Caco-2 (cell line): ENCODE measurements at regions not wholly inside any gene's neighbourhood (a gene's known extent, or its start where the extent isn't known, plus 50 kb on each side); places are given as distances from the start of the nearest gene placed in this dataset.

Source experiments
- BruUV-seq: library from RNA; stranded (reverse); fragments of 400-500 nt; replicated peaks from 2 replicates; lab custom pipeline; 2021; lab: Mats Ljungman, UMichigan
- CTCF ChIA-PET: fragments of 300-600 bp; sonication (Branson Sonifier 250); formaldehyde crosslinking; loops from one replicate; lab custom pipeline; 2022; ENCODE audit warnings: antibody characterized with exemption; lab: Charles Lee
- POLR2A ChIA-PET: fragments of 300-600 bp; sonication (Branson Sonifier 250); formaldehyde crosslinking; loops from one replicate; lab custom pipeline; 2022; ENCODE audit warnings: antibody characterized with exemption; lab: Charles Lee
- DNase-seq, 2 experiments: peaks; one replicate each; pipeline versions ENCODE4 v3.0.0 to v3.0.0-alpha.2; 2020 to 2022
- H3K27me3 ChIP-seq: replicated peaks from 2 replicates; pipeline ENCODE4 v1.6.0; 2011; ENCODE audit warnings: low read length; ENCODE audit not compliant: control insufficient read depth, insufficient read depth
- H3K36me3 ChIP-seq: 2 replicates; pipeline ENCODE4 v1.5.1; 2011; ENCODE audit warnings: low read length; ENCODE audit not compliant: control insufficient read depth, insufficient read depth
- H3K4me1 ChIP-seq: fragments of 250-450 bp; sonication (Bioruptor Pico); 2 replicates; pipeline ENCODE4 v1.5.1; 2020; ENCODE audit warnings: mild to moderate bottlenecking
- H3K4me3 ChIP-seq: 2 replicates; pipeline ENCODE4 v1.5.1; 2011; ENCODE audit warnings: low read depth, mild to moderate bottlenecking, control low read depth, low read length
- H3K9me3 ChIP-seq: fragments of 250-450 bp; sonication (Bioruptor Pico); 2 replicates; pipeline ENCODE4 v1.5.1; 2020; ENCODE audit warnings: mild to moderate bottlenecking, moderate library complexity
- H3K27ac Mint-ChIP-seq: one replicate; pipeline ENCODE4 v1.8.0; 2022; ENCODE audit warnings: mixed read lengths; ENCODE audit not compliant: unreplicated experiment
- H3K27me3 Mint-ChIP-seq: one replicate; pipeline ENCODE4 v1.8.0; 2022; ENCODE audit warnings: mixed read lengths; ENCODE audit not compliant: insufficient read depth, unreplicated experiment
- H3K36me3 Mint-ChIP-seq: one replicate; pipeline ENCODE4 v1.8.0; 2022; ENCODE audit warnings: mild to moderate bottlenecking, mixed read lengths; ENCODE audit not compliant: insufficient read depth, unreplicated experiment
- H3K4me1 Mint-ChIP-seq: one replicate; pipeline ENCODE4 v1.8.0; 2022; ENCODE audit warnings: low read depth, mixed read lengths; ENCODE audit not compliant: unreplicated experiment
- H3K4me3 Mint-ChIP-seq: one replicate; pipeline ENCODE4 v1.8.0; 2022; ENCODE audit warnings: mild to moderate bottlenecking, moderate library complexity, mixed read lengths; ENCODE audit not compliant: unreplicated experiment
- H3K9me3 Mint-ChIP-seq: one replicate; pipeline ENCODE4 v1.8.0; 2022; ENCODE audit warnings: mixed read lengths; ENCODE audit not compliant: unreplicated experiment
- intact Hi-C: fragments of 100-400 bp; cut with micrococcal nuclease; formaldehyde crosslinking; loops from one replicate; pipeline ENCODE4 v1.10.0; 2022; ENCODE audit not compliant: unreplicated experiment
- TF ChIP-seq, protein P1 (sequence below), 2 experiments: fragments of 200-600 bp in 1 of 2; IDR thresholded peaks; 1 replicate in 1 of 2; 2 replicates in 1 of 2; pipeline versions ENCODE4 v1.5.1 to v1.8.0; 2011 to 2022; ENCODE audit warnings: antibody characterized with exemption in 1 of 2, control low read depth in 1 of 2, inconsistent platforms in 1 of 2, low read depth in 1 of 2, low read length in 1 of 2, mild to moderate bottlenecking in 1 of 2, moderate library complexity in 1 of 2; ENCODE audit not compliant: insufficient read depth in 1 of 2, severe bottlenecking in 1 of 2, unreplicated experiment in 1 of 2

DNA sequence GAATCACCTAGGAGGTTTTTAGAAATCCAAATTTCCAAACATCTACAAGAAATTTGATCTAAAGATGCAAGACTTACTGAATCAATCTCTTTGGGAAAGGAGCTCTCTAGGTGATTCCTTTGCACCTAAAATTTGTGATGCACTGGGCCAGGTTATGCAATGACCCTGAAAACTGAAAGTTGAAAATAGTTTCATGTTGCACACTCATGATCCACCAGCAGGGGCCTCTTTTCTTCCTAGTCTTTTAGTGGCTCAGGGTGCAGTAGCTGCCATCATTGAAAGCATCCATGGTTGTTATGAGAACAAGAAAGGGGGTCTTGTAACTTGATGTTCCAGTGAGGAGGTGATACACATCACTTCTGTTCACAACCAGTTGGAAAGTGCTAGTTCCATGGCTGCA, 486.8 kb downstream of the PSAT1 start:
- no TSS peak for BruUV-seq
- H3K4me1 Mint-ChIP-seq = no peaks in the 10 kb centered on the region
- no peaks in the 10 kb centered on the region for H3K9me3 Mint-ChIP-seq

DNA sequence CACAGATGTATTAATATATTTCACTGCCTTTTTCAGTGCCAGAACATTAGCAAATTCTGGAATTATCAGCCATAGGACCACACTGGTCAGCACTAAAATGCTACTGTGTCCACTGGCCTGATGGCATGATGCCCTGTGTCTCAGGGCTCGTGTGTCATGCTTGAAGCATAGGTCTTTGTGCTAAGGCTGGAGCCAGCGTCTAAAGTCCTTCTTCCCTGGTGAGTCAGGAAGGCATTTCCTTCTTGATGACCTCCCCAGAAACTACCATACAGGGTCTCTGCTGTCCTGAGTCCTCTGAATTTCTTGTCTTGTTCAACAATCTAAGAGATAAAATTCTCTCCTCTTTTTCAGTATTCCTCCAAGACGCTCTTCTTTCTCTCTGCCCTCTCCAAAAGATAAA, 489.9 kb downstream of the PSAT1 start:
- H3K27me3 Mint-ChIP-seq = no peaks in the 10 kb centered on the region
- H3K4me3 Mint-ChIP-seq = no peak overlapping the region
- H3K9me3 ChIP-seq = no peaks in the 10 kb centered on the region
- no peak overlapping the region for H3K27ac Mint-ChIP-seq
- H3K4me3 ChIP-seq = no peak overlapping the region
- TF ChIP-seq, protein P1, sequence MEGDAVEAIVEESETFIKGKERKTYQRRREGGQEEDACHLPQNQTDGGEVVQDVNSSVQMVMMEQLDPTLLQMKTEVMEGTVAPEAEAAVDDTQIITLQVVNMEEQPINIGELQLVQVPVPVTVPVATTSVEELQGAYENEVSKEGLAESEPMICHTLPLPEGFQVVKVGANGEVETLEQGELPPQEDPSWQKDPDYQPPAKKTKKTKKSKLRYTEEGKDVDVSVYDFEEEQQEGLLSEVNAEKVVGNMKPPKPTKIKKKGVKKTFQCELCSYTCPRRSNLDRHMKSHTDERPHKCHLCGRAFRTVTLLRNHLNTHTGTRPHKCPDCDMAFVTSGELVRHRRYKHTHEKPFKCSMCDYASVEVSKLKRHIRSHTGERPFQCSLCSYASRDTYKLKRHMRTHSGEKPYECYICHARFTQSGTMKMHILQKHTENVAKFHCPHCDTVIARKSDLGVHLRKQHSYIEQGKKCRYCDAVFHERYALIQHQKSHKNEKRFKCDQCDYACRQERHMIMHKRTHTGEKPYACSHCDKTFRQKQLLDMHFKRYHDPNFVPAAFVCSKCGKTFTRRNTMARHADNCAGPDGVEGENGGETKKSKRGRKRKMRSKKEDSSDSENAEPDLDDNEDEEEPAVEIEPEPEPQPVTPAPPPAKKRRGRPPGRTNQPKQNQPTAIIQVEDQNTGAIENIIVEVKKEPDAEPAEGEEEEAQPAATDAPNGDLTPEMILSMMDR (IDR thresholded peaks at IDR 0.05; ENCODE audit: insufficient read depth in 1 of 2, low read depth in 1 of 2, low read length in 1 of 2, severe bottlenecking in 1 of 2, unreplicated experiment in 1 of 2) = no peak
- H3K36me3 Mint-ChIP-seq = no peaks in the 10 kb centered on the region
- H3K36me3 ChIP-seq = no peaks in the 10 kb centered on the region
- ChIA-PET CTCF (no interaction called here), POLR2A (no interaction called here)
- no peaks in the 10 kb centered on the region for H3K27me3 ChIP-seq
- DNase-seq = no peak
- no peaks in the 10 kb centered on the region for H3K4me1 Mint-ChIP-seq
- BruUV-seq = no TSS peak
- no peaks in the 10 kb centered on the region for H3K4me1 ChIP-seq
- intact Hi-C loops = no loop called here
- no peaks in the 10 kb centered on the region for H3K9me3 Mint-ChIP-seq

More for the DNA sequence above, 486.8 kb downstream of the PSAT1 start:
- POLR2A ChIA-PET = no interaction called here
- H3K4me3 ChIP-seq = no peak overlapping the region
- no peaks in the 10 kb centered on the region for H3K27me3 ChIP-seq
- Mint-ChIP-seq H3K4me3 (no peak overlapping the region), H3K27ac (no peak overlapping the region), H3K27me3 (no peaks in the 10 kb centered on the region), H3K36me3 (no peaks in the 10 kb centered on the region)
- H3K4me1 ChIP-seq = no peaks in the 10 kb centered on the region
- intact Hi-C loops = no loop called here
- CTCF ChIA-PET = no interaction called here
- TF ChIP-seq, protein P1 (IDR thresholded peaks at IDR 0.05; ENCODE audit: insufficient read depth in 1 of 2, low read depth in 1 of 2, low read length in 1 of 2, severe bottlenecking in 1 of 2, unreplicated experiment in 1 of 2) = no peak
- DNase-seq = no peak
- no peaks in the 10 kb centered on the region for H3K9me3 ChIP-seq
- H3K36me3 ChIP-seq = no peaks in the 10 kb centered on the region

DNA sequence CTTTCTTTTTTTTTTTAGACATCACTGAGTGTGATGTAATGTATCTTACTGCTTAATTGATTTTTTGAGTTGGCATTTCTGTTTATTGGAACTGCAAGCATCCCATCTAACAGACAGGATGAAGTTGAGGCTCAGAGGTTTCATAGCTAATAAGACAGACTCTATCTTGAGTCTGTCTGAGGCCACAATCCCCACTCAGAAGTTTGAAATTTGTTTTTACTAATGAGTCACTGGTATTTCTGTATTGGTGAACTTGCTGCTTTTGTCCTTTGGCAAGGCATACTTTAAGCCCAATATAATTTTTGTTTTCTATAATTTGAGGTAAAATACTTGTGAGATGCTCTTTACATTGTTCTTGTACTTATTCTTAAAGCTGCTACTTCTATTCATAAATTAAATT, 491.2 kb downstream of the PSAT1 start:
- H3K27me3 ChIP-seq = no peaks in the 10 kb centered on the region
- no peaks in the 10 kb centered on the region for H3K9me3 Mint-ChIP-seq
- H3K4me3 Mint-ChIP-seq = no peak overlapping the region
- H3K4me1 ChIP-seq = no peaks in the 10 kb centered on the region
- POLR2A ChIA-PET = no interaction called here
- no peak overlapping the region for H3K27ac Mint-ChIP-seq
- no peak for DNase-seq
- no peaks in the 10 kb centered on the region for H3K36me3 ChIP-seq
- H3K36me3 Mint-ChIP-seq = no peaks in the 10 kb centered on the region
- CTCF ChIA-PET = no interaction called here
- TF ChIP-seq, protein P1 (IDR thresholded peaks at IDR 0.05; ENCODE audit: insufficient read depth in 1 of 2, low read depth in 1 of 2, low read length in 1 of 2, severe bottlenecking in 1 of 2, unreplicated experiment in 1 of 2) = no peak
- no peak overlapping the region for H3K4me3 ChIP-seq
- intact Hi-C loops = no loop called here
- no peaks in the 10 kb centered on the region for H3K4me1 Mint-ChIP-seq
- no peaks in the 10 kb centered on the region for H3K9me3 ChIP-seq
- no peaks in the 10 kb centered on the region for H3K27me3 Mint-ChIP-seq
- BruUV-seq = no TSS peak
